ENCODE measurements at regions not wholly inside any gene's neighbourhood (a gene's known extent, or its start where the extent isn't known, plus 50 kb on each side); places are given as distances from the start of the nearest gene placed in this dataset.

DNA sequence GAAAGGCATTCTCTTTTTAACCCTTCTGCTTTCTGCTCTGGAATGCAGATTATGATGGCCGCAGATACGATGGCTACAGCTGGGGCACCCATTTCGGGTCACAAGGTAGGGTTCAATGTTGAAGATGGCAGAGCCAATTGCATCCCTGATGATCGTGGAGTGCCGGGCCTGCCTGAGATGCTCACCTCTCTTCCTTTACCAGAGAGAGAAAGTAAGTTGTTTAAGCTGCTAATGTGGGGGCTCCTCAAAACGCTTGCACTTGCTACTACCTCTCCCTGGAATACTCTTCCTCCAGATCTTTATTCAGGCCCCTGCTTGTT, 50.8 kb upstream of the PRDM11 start:
- CTCF ChIA-PET = interaction anchor here (3.9 to 30.6 kb wide), 2 partner anchors 8 to 162 kb away, joined by 21 to 1701 read pairs; no protein-coding TSS in a partner anchor
- no peak overlapping the region for H3K9ac ChIP-seq (ENCODE audit: low read length)
- peaks cover 24% of the 10 kb centered on the region for H3K4me1 Mint-ChIP-seq
- TF ChIP-seq EZH2 (IDR thresholded peaks at IDR 0.05; ENCODE audit: borderline replicate concordance, insufficient read depth, low read depth, low read length, poor library complexity, severe bottlenecking) = no peak
- TF ChIP-seq, protein P1, sequence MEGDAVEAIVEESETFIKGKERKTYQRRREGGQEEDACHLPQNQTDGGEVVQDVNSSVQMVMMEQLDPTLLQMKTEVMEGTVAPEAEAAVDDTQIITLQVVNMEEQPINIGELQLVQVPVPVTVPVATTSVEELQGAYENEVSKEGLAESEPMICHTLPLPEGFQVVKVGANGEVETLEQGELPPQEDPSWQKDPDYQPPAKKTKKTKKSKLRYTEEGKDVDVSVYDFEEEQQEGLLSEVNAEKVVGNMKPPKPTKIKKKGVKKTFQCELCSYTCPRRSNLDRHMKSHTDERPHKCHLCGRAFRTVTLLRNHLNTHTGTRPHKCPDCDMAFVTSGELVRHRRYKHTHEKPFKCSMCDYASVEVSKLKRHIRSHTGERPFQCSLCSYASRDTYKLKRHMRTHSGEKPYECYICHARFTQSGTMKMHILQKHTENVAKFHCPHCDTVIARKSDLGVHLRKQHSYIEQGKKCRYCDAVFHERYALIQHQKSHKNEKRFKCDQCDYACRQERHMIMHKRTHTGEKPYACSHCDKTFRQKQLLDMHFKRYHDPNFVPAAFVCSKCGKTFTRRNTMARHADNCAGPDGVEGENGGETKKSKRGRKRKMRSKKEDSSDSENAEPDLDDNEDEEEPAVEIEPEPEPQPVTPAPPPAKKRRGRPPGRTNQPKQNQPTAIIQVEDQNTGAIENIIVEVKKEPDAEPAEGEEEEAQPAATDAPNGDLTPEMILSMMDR (IDR thresholded peaks at IDR 0.05) = no peak
- no peak overlapping the region for H3K4me2 ChIP-seq (replicated peaks; ENCODE audit: low read depth, low read length, poor library complexity, severe bottlenecking)
- H3K4me3 ChIP-seq (ENCODE audit: control extremely low read depth in 1 of 5, extremely low read depth in 1 of 5, insufficient read depth in 1 of 5, low read depth in 2 of 5, low read length in 4 of 5) = no peak overlapping the region
- no peak overlapping the region for H2AFZ ChIP-seq (ENCODE audit: insufficient read depth, low read depth, low read length, poor library complexity, severe bottlenecking)
- H3K27ac Mint-ChIP-seq = no peak overlapping the region
- ATAC-seq (ENCODE audit: low read depth) (no peak), DNase-seq (no peak)
- POLR2A ChIA-PET = no interaction called here
- intact Hi-C loops (cut with micrococcal nuclease) = no loop called here
- no peaks in the 10 kb centered on the region for H3K79me2 ChIP-seq (ENCODE audit: control insufficient read depth, insufficient read depth, low read length)
- H3K36me3 ChIP-seq (replicated peaks in 1 of 2; ENCODE audit: control extremely low read depth in 1 of 2, control insufficient read depth in 1 of 2, extremely low read depth in 1 of 2, insufficient read depth in 2 of 2, low read length in 1 of 2) = no peaks in the 10 kb centered on the region
- no peak overlapping the region for H3K4me3 Mint-ChIP-seq
- no peaks in the 10 kb centered on the region for H3K9me3 Mint-ChIP-seq (ENCODE audit: insufficient read depth)
- peaks cover 16% of the 10 kb centered on the region for H3K27me3 Mint-ChIP-seq
- peaks cover 0 to 10% (median 2%) of the 10 kb centered on the region in 4 experiments for H3K27me3 ChIP-seq (replicated peaks in 1 of 4; ENCODE audit: control extremely low read depth in 1 of 4, control insufficient read depth in 3 of 4, insufficient read depth in 4 of 4, low read length in 3 of 4)
- no peaks in the 10 kb centered on the region for H4K20me1 ChIP-seq (ENCODE audit: control insufficient read depth, insufficient read depth, low read length, poor library complexity, severe bottlenecking)
- 87% methylated on average over 3 of the region's 6 CpGs for WGBS (ENCODE audit: insufficient coverage)
- H3K9me3 ChIP-seq (ENCODE audit: control extremely low read depth in 1 of 3, control insufficient read depth in 2 of 3, insufficient read depth in 1 of 3, low read length in 2 of 3) = no peaks in the 10 kb centered on the region
- H3K4me1 ChIP-seq (ENCODE audit: control insufficient read depth in 2 of 2, insufficient read depth in 2 of 2, low read length in 2 of 2) = peaks cover 20 to 28% of the 10 kb centered on the region in 2 donors
- no peak overlapping the region for H3K27ac ChIP-seq (ENCODE audit: low read length in 2 of 2)

DNA sequence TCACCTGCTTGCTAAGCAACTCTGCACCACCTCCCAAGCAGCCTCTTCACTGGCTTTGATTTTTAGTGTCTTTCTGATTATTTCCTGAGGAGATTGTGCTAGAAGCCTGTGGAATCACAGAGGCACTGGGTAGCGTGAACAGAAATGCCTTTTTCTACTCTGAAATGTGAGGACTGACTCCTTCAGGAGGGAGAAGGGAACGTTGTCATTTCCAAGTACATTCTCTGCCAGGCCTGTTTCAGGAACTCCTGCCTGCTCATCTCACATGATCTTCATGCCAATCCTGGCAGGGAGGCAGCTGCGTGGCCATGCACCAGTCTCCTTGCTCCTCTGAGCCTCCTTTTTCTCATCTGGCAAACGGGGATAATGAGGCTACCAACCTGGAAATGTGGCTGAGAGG, 49.8 kb upstream of the PRDM11 start:
- ChIA-PET CTCF (interaction anchor here (0.9 to 30.6 kb wide), 5 partner anchors 10 to 163 kb away, joined by 3 to 1701 read pairs (median 4); no protein-coding TSS in a partner anchor), POLR2A (no interaction called here)
- H3K9ac ChIP-seq (ENCODE audit: low read length) = no peak overlapping the region
- DNase-seq (no peak), ATAC-seq (ENCODE audit: low read depth) (no peak)
- H3K4me1 Mint-ChIP-seq = peaks cover 21% of the 10 kb centered on the region
- peaks cover 18 to 26% of the 10 kb centered on the region in 2 donors for H3K4me1 ChIP-seq (ENCODE audit: control insufficient read depth in 2 of 2, insufficient read depth in 2 of 2, low read length in 2 of 2)
- H3K27ac Mint-ChIP-seq = no peak overlapping the region
- intact Hi-C loops (cut with micrococcal nuclease) = no loop called here
- H3K4me3 Mint-ChIP-seq = no peak overlapping the region
- no peaks in the 10 kb centered on the region for H3K9me3 Mint-ChIP-seq (ENCODE audit: insufficient read depth)
- no peaks in the 10 kb centered on the region for H4K20me1 ChIP-seq (ENCODE audit: control insufficient read depth, insufficient read depth, low read length, poor library complexity, severe bottlenecking)
- H3K4me2 ChIP-seq (replicated peaks; ENCODE audit: low read depth, low read length, poor library complexity, severe bottlenecking) = no peak overlapping the region
- H3K79me2 ChIP-seq (ENCODE audit: control insufficient read depth, insufficient read depth, low read length) = no peaks in the 10 kb centered on the region
- no peak overlapping the region for H3K4me3 ChIP-seq (ENCODE audit: control extremely low read depth in 1 of 5, extremely low read depth in 1 of 5, insufficient read depth in 1 of 5, low read depth in 2 of 5, low read length in 4 of 5)
- H3K27me3 ChIP-seq (replicated peaks in 1 of 4; ENCODE audit: control extremely low read depth in 1 of 4, control insufficient read depth in 3 of 4, insufficient read depth in 4 of 4, low read length in 3 of 4) = peaks cover 0 to 10% (median 2%) of the 10 kb centered on the region in 4 experiments
- H3K36me3 ChIP-seq (replicated peaks in 1 of 2; ENCODE audit: control extremely low read depth in 1 of 2, control insufficient read depth in 1 of 2, extremely low read depth in 1 of 2, insufficient read depth in 2 of 2, low read length in 1 of 2) = no peaks in the 10 kb centered on the region
- peaks cover 16% of the 10 kb centered on the region for H3K27me3 Mint-ChIP-seq
- TF ChIP-seq, protein P1 (IDR thresholded peaks at IDR 0.05) = no peak
- TF ChIP-seq EZH2 (IDR thresholded peaks at IDR 0.05; ENCODE audit: borderline replicate concordance, insufficient read depth, low read depth, low read length, poor library complexity, severe bottlenecking) = no peak
- no peak overlapping the region for H2AFZ ChIP-seq (ENCODE audit: insufficient read depth, low read depth, low read length, poor library complexity, severe bottlenecking)
- H3K9me3 ChIP-seq (ENCODE audit: control extremely low read depth in 1 of 3, control insufficient read depth in 2 of 3, insufficient read depth in 1 of 3, low read length in 2 of 3) = no peaks in the 10 kb centered on the region
- H3K27ac ChIP-seq (ENCODE audit: low read length in 2 of 2) = no peak overlapping the region
- 100% methylated on average over 1 of the region's 4 CpGs for WGBS (ENCODE audit: insufficient coverage)
